ENCODE measurements at regions not wholly inside any gene's neighbourhood (a gene's known extent, or its start where the extent isn't known, plus 50 kb on each side); places are given as distances from the start of the nearest gene placed in this dataset.

DNA sequence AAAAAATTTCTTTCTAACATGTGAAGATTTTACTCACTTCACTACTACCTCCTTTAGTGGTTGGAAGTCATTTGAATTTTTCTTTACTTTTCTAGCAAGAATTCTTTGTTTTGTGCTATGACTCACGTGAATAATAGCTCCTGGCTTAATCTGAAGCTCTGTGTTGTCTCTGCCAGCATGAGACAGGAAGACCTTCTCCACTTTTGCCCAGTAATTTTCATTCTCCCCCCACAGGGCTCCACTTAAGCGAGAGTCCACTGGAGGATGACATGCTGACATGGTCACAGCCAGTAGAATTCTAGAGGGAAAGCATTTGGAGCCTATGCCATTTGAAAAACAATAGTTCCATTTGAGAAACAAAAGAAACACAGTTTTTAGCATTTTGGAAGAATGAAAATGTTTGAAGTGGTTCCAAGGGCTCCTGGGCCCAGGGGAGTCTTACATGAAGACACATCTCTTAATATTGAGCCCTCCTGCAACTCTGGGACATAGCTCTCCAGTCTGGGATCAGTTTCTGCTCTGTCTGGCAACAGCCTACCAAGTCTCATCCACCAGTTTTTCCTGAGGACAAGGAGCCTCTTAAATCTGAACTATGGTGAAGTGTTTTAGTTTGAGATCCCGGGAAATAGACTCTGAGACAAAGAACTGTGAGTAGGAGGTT, 231.4 kb downstream of the PAX1 start:
- TF ChIP-seq, protein P1, sequence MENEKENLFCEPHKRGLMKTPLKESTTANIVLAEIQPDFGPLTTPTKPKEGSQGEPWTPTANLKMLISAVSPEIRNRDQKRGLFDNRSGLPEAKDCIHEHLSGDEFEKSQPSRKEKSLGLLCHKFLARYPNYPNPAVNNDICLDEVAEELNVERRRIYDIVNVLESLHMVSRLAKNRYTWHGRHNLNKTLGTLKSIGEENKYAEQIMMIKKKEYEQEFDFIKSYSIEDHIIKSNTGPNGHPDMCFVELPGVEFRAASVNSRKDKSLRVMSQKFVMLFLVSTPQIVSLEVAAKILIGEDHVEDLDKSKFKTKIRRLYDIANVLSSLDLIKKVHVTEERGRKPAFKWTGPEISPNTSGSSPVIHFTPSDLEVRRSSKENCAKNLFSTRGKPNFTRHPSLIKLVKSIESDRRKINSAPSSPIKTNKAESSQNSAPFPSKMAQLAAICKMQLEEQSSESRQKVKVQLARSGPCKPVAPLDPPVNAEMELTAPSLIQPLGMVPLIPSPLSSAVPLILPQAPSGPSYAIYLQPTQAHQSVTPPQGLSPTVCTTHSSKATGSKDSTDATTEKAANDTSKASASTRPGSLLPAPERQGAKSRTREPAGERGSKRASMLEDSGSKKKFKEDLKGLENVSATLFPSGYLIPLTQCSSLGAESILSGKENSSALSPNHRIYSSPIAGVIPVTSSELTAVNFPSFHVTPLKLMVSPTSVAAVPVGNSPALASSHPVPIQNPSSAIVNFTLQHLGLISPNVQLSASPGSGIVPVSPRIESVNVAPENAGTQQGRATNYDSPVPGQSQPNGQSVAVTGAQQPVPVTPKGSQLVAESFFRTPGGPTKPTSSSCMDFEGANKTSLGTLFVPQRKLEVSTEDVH (IDR thresholded peaks at IDR 0.05; ENCODE audit: low read depth, partially characterized antibody): no peak
- TF ChIP-seq, protein P2, sequence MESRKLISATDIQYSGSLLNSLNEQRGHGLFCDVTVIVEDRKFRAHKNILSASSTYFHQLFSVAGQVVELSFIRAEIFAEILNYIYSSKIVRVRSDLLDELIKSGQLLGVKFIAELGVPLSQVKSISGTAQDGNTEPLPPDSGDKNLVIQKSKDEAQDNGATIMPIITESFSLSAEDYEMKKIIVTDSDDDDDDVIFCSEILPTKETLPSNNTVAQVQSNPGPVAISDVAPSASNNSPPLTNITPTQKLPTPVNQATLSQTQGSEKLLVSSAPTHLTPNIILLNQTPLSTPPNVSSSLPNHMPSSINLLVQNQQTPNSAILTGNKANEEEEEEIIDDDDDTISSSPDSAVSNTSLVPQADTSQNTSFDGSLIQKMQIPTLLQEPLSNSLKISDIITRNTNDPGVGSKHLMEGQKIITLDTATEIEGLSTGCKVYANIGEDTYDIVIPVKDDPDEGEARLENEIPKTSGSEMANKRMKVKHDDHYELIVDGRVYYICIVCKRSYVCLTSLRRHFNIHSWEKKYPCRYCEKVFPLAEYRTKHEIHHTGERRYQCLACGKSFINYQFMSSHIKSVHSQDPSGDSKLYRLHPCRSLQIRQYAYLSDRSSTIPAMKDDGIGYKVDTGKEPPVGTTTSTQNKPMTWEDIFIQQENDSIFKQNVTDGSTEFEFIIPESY (CRISPR knock-in tag; IDR thresholded peaks at IDR 0.05): no peak
- TF ChIP-seq SETDB1 (IDR thresholded peaks at IDR 0.05; ENCODE audit: low read length): no peak
- no peak for TF ChIP-seq POLR2A (conservative IDR thresholded peaks at IDR 0.05)
- TF ChIP-seq ZNF324 (CRISPR knock-in tag; IDR thresholded peaks at IDR 0.05): no peak
- no peak for TF ChIP-seq TAF1 (IDR thresholded peaks at IDR 0.05; ENCODE audit: control insufficient read depth, extremely low read depth, insufficient read depth, low read length, severe bottlenecking)
- TF ChIP-seq CHD1 (IDR thresholded peaks at IDR 0.05; ENCODE audit: low read length): no peak
- TF ChIP-seq FOXP1 (CRISPR knock-in tag; IDR thresholded peaks at IDR 0.05): no peak
- TF ChIP-seq RAD21 (CRISPR knock-in tag; conservative IDR thresholded peaks at IDR 0.05 in 1 of 2, IDR thresholded peaks at IDR 0.05 in 1 of 2): no peak
- no peak for TF ChIP-seq KAT8 (IDR thresholded peaks at IDR 0.05; ENCODE audit: low read depth)
- TF ChIP-seq FOXJ3 (CRISPR knock-in tag; IDR thresholded peaks at IDR 0.05): no peak
- no peak for TF ChIP-seq EP300 (IDR thresholded peaks at IDR 0.05; ENCODE audit: low read length)
- no peak for TF ChIP-seq TEAD4 (IDR thresholded peaks at IDR 0.05; ENCODE audit: low read length)
- TF ChIP-seq TEAD4 (CRISPR knock-in tag; IDR thresholded peaks at IDR 0.05; ENCODE audit: borderline replicate concordance): no peak
- TF ChIP-seq, protein P3, sequence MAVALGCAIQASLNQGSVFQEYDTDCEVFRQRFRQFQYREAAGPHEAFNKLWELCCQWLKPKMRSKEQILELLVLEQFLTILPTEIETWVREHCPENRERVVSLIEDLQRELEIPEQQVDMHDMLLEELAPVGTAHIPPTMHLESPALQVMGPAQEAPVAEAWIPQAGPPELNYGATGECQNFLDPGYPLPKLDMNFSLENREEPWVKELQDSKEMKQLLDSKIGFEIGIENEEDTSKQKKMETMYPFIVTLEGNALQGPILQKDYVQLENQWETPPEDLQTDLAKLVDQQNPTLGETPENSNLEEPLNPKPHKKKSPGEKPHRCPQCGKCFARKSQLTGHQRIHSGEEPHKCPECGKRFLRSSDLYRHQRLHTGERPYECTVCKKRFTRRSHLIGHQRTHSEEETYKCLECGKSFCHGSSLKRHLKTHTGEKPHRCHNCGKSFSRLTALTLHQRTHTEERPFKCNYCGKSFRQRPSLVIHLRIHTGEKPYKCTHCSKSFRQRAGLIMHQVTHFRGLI (CRISPR knock-in tag; IDR thresholded peaks at IDR 0.05): no peak

All from K562 (cell line).